ENCODE measurements at regions not wholly inside any gene's neighbourhood (a gene's known extent, or its start where the extent isn't known, plus 50 kb on each side); places are given as distances from the start of the nearest gene placed in this dataset.
"Not testable (repeated sequence)": the region's sequence is repeated elsewhere in the genome, so short reads cannot be mapped to it uniquely, and the experiment has no call there.

DNA sequence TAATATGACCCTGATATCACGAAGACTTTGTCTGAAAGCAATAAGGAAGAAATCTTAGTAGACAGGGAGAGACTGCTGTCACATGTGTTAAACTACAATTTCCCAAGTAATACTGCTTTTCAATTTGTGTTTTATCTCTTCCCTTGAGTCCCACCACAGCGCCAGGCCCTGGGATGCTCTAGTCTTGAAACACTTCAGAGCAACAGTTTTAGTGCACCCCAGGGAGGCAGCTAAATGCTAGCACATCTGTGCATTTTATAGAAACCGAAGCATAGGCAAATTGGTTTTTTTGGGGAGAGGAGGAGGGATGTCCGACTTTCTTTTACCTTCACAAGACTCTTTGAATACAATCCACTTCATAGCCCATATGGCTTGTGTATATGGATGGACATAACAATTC, 550.0 kb upstream of the SYT4 start:
- DNase-seq = no peak

GRCh38 chr18:43830303-43830702, 553.0 kb upstream of the SYT4 start:
- DNase-seq = no peak

DNA sequence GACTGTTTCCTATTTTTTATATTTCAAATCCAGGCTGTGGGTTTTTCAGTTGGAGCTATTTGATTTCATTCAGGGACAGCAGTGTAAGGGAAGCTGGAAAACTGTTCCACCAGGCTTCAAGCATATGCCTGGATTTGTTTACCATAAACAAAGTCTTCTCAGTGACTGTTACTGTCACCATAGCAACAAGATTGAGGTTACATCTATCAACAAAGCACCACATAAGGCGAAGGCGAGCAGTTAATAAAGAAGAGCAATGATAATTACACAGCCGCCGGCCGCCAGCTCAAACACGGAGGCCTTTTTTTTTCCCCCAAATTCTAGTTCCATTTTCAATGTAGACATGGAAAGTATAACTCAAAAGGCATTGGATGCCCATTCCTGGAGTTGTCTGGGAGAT, 553.7 kb upstream of the SYT4 start:
- no peak for DNase-seq

DNA sequence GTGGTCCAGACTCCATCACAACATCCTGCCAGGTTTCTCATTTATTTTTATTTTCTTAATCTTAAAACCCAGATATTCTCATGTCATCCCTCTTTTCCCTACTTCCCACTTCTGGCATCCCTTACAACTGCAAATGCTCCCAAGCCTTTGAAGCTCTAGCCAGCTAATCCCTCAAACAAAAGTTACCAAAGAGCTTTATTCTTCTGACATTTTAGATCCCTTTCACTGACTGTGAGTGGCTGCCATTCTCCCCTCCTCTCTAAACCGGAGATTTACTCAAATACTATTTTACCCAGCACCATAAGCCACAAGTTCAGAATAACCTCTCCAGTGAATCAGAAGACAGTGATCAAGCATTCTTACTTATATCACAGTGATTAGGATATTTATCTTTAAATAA, 569.0 kb upstream of the SYT4 start:
- no peak for DNase-seq

GRCh38 chr18:43847164-43848091, 570.1 kb upstream of the SYT4 start:
- no peak for DNase-seq

DNA sequence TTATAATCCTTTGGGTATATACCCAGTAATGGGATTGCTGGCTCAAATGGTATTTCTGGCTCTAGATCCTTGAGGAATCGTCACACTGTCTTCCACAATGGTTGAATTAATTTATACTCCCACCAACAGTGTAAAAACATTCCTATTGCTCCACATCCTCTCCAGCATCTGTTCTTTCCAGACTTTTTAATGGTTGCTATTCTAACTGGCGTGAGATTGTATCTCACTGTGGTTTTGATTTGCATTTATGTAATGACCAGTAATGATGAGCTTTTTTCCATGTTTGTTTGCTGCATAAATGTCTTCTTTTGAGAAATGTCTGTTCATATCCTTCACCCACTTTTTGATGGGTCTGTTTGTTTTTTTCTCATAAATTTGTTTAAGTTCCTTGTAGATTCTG, 572.5 kb upstream of the SYT4 start:
- DNase-seq = not testable (repeated sequence)

GRCh38 chr18:43855376-43855775, 578.1 kb upstream of the SYT4 start:
- DNase-seq = no peak

- DNase-seq = no peak
Observed at GRCh38 chr18:43863180-43863579, 585.9 kb upstream of the SYT4 start.

- no peak for DNase-seq
Observed at GRCh38 chr18:43866696-43867095, 589.4 kb upstream of the SYT4 start.

DNA sequence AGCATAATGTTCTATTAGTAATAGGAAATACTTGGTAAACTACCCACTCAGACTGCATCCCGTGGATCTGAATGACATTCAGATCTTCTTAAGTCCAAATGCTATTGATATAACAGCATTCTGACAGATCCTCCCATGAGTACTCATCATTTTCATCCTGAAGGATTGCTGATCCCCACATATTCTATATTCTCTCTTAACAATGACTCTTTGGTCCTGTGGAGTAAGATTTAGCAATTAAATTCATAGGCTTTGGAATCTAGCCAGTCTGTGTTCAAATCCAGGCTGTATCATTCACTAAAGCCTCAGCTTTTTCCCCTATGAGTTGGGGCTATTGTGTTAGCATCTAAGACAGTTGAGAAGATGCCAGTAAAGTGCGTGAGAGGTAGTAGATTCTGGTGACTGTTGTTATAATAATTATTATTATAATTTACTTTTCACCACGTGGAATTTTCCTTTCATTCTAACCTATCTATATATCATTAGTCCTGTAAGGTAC, 591.3 kb upstream of the SYT4 start:
- no peak for DNase-seq

- DNase-seq = no peak
Observed at GRCh38 chr18:43869451-43870008, 592.2 kb upstream of the SYT4 start.

DNA sequence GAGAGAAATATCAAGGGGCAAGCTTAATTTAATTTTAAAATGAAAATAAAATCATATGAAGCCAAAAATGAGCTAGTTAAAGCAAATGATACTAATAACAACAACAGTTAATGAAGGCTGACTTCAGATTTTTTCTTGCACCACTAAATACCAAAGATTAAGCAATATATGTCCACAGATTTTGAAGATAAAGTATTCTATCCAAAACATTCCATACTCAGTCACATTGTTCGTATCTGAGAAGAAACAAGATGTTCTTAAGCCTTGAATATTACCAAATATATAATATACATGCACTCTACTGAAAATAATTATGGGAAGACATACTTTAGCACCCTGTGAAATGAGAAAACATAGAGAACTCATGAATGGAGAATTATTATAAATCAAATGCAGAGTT, 593.3 kb upstream of the SYT4 start:
- no peak for DNase-seq

- no peak for DNase-seq
Observed at GRCh38 chr18:43875511-43875910, 598.2 kb upstream of the SYT4 start.

- DNase-seq = no peak
Observed at GRCh38 chr18:43876286-43876685, 599.0 kb upstream of the SYT4 start.

DNA sequence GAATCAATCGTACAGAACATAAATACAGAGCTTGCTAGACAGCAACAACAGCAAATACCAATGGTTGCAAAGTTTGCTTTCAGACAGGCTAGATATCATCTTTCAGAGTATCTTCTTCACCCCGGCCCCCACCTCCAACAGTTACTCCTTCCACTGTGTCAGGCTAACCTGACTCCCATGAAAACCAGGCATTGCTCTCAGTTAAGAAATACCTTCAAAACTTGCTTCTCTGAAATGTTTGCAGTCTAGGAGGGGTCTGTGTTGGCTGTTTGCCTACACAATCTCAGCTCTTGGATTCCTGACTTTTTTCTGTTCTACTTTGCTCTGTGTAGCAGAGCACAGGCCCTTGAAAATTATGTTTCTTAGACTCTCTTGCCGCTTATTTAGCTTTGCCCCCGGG, 599.5 kb upstream of the SYT4 start:
- no peak for DNase-seq

DNA sequence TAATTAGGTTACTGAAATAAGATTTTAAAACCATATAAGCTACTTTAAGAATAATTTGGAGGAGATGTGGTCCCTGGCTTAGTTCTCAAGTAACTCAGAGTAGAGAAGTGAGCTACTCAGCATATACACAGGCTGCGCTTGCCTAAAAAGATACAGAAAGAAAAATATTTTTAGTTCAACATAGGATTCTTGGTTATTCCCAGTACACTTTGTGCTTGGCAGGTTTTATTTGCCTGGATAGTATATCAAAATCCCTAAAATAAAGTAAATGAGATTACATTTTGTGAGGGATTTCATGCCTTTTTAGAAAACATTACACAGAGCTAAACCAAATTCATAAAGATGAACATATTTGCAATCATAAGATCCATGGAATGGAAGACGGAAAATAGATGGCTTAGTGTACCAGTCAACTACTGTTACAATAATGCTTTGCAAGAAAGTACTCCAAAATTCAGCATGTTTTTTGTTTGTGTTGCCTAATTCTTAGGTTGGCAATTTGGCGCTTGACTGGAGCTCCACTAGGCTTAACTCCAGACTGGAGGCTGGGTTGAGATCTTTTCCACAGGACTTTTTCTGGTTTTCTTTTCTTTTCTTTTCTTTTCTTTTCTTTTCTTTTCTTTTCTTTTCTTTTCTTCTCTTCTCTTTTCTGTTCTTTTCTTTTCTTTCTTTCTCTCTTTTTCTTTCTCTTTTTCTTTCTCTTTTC, 600.5 kb upstream of the SYT4 start:
- DNase-seq = no peak

DNA sequence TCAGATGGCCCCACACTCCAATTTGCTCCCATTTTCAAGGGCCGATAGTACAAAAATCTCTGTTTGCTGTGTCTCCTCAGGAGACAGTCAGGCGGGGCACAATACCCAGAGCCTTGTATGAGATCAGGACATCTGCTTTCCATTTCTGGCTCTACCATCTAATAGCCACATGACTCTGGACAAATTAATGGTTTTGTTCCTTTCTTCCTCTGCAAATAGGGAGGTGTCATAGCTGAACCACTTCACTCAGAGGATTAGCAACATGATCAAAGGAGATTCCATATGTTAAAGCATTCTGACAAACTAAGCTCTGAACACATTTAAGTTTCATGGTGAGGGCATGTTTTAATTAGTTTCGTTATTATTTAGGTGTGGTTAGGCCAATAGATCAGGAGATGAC, 602.1 kb upstream of the SYT4 start:
- no peak for DNase-seq

DNA sequence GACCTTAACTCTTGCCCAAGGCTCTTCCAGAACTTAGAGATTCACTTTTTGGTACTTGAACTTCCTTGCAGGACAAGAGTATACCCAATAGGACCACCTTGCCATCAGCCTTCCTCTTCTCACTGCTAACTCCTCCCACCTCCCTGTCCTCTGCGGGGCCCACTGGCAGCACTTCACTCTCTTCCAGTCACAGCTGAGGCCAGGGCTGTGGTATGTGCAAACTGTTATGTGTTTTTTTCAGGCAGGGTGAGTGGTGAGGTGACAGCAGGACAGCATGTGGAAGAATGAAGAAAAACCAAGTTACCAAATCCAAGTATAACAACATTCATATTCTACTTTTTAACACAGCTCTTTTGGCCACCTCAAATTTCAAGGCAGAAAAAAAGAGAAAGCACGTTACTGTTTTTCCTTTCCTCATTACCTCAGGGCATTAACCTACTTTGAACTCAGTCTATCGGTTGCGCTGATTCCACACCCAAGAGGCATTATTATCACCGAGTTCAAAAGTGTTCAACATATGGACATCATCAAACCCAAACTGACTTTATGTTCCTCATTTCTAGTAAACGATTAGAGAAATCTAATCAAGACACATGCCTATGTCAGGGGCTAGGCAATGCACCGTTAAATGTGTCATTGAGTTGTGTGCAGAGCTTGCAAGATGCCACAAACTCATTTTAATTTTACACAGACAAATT, 605.2 kb upstream of the SYT4 start:
- DNase-seq = no peak

- no peak for DNase-seq
Observed at GRCh38 chr18:43883886-43884285, 606.6 kb upstream of the SYT4 start.

- no peak for DNase-seq
Observed at GRCh38 chr18:43886341-43886740, 609.1 kb upstream of the SYT4 start.

DNA sequence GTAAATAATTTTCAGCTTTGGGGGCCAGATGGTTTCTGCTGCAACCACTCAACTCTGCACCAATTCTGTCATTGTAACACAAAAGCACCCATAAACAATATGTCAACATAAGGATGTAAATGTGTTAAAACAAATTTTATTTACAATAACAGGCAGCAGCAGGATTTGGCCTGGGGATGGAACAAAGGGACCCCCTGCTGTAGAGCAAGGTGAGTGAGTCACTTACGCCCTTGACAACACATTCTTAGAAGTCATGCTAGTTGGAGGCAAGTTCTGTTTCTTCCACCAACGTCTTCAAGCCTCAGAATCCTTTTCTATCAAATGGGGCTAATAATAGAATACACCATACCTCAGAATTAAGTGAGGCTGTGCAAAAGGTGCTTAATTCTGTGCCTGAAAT, 610.2 kb upstream of the SYT4 start:
- no peak for DNase-seq

GRCh38 chr18:43888598-43888997, 611.3 kb upstream of the SYT4 start:
- DNase-seq = no peak

- DNase-seq = no peak
Observed at GRCh38 chr18:43893001-43893637, 615.8 kb upstream of the SYT4 start.
